ENCODE measurements at regions not wholly inside any gene's neighbourhood (a gene's known extent, or its start where the extent isn't known, plus 50 kb on each side); places are given as distances from the start of the nearest gene placed in this dataset.

DNA sequence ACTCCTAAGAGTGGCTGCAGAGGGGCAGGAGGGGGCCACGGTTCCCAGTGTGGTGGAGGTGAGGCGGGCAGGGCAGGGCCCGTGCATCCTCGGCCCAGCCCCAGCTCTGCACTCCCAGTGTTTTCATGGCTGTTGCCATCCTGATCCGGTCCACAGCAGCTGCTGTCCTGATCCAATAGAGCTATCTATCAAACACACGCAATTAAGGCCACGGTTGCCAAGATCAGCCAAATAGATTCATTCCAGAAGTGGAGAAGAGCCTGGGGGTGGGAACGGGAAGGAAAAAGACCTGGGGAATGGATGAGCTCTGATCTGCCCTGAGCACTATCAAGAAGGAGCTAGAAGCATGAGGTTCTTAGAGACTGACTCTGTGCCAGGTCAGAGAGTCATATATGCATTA is 160.9 kb upstream of the SYT13 start:
- no peak for TF ChIP-seq CTCF (IDR thresholded peaks at IDR 0.05)
- no peaks in the 10 kb centered on the region for H3K9me3 Mint-ChIP-seq (ENCODE audit: unreplicated experiment)
- H3K4me3 Mint-ChIP-seq (ENCODE audit: unreplicated experiment) = no peak overlapping the region
- no peaks in the 10 kb centered on the region for H3K4me1 Mint-ChIP-seq (ENCODE audit: unreplicated experiment)
- H3K36me3 Mint-ChIP-seq (ENCODE audit: unreplicated experiment) = no peaks in the 10 kb centered on the region
- no peak overlapping the region for H3K27ac Mint-ChIP-seq (ENCODE audit: unreplicated experiment)
- peaks cover 15% of the 10 kb centered on the region for H3K27me3 Mint-ChIP-seq (ENCODE audit: unreplicated experiment)
- no peak for DNase-seq (ENCODE audit: extremely low spot score, unreplicated experiment)

DNA sequence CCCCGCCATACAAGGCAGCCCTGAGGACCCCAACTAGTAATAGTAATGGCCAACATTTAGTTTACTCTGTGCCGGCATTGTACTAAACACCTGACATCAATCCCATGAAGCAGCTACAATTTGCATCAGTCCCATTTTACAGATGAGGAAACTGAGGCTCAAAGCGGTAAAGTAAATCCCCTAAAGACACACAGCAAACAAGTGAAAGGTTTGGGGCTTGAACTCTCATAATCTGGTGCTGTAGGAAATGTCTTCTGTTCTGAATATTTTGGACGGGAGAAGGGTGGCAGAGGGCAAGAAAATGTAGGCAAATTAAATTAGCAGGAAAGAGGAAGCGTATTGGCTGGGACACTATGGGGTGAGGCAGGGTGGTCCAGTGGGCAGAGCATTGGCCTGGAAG is 160.3 kb upstream of the SYT13 start:
- Mint-ChIP-seq H3K36me3 (ENCODE audit: unreplicated experiment) (no peaks in the 10 kb centered on the region), H3K9me3 (ENCODE audit: unreplicated experiment) (no peaks in the 10 kb centered on the region), H3K4me3 (ENCODE audit: unreplicated experiment) (no peak overlapping the region), H3K27ac (ENCODE audit: unreplicated experiment) (no peak overlapping the region), H3K4me1 (ENCODE audit: unreplicated experiment) (no peaks in the 10 kb centered on the region), H3K27me3 (ENCODE audit: unreplicated experiment) (peaks cover 15% of the 10 kb centered on the region)
- no peak for DNase-seq (ENCODE audit: extremely low spot score, unreplicated experiment)
- TF ChIP-seq CTCF (IDR thresholded peaks at IDR 0.05) = no peak

DNA sequence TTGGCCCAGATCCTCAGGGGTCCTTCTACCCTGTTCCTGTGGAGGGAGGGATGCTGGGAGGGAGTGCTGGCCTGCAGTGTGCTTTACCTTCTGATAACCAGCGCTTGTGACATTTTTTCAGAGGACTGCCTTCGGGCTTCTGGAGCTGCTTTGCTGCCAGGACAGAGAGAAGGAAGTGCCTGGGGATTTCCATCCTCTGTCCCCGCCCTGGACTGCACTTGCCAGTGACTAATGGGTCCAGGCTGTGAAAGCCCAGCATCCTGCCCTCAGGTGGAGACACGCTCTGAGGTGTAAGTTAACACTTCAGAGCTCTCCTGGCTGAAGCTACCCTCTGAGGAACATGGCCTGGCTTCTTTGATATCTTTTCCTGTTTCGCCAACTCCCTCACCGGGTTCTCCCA is 158.7 kb upstream of the SYT13 start:
- Mint-ChIP-seq H3K36me3 (ENCODE audit: unreplicated experiment) (no peaks in the 10 kb centered on the region), H3K4me1 (ENCODE audit: unreplicated experiment) (no peaks in the 10 kb centered on the region), H3K27me3 (ENCODE audit: unreplicated experiment) (peaks cover 26% of the 10 kb centered on the region), H3K9me3 (ENCODE audit: unreplicated experiment) (peaks cover 3% of the 10 kb centered on the region), H3K27ac (ENCODE audit: unreplicated experiment) (no peak overlapping the region), H3K4me3 (ENCODE audit: unreplicated experiment) (no peak overlapping the region)
- no peak for TF ChIP-seq CTCF (IDR thresholded peaks at IDR 0.05)
- no peak for DNase-seq (ENCODE audit: extremely low spot score, unreplicated experiment)

DNA sequence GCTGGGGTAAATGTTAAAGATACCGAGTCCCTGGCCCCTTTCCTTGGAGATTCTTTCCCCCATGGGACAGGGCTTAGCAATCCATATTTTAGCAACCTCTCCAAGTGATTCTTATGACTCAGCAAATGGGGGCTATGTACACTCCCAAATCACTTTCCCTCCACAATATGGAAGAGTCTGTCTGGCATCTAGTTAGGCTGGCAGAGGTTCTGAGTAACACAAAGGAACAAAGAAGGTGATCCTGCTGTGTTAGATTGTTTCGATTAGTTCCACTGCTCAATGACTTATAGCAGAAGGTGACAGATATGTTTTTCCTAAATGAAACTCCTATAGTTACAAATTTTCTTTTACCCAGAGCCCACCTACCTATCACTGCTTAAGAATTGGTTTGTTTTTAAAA is 154.0 kb upstream of the SYT13 start:
- Mint-ChIP-seq H3K4me1 (ENCODE audit: unreplicated experiment) (no peaks in the 10 kb centered on the region), H3K9me3 (ENCODE audit: unreplicated experiment) (peaks cover 8% of the 10 kb centered on the region), H3K4me3 (ENCODE audit: unreplicated experiment) (no peak overlapping the region), H3K27ac (ENCODE audit: unreplicated experiment) (no peak overlapping the region), H3K36me3 (ENCODE audit: unreplicated experiment) (no peaks in the 10 kb centered on the region), H3K27me3 (ENCODE audit: unreplicated experiment) (peaks cover 38% of the 10 kb centered on the region)
- DNase-seq (ENCODE audit: extremely low spot score, unreplicated experiment) = no peak
- no peak for TF ChIP-seq CTCF (IDR thresholded peaks at IDR 0.05)

DNA sequence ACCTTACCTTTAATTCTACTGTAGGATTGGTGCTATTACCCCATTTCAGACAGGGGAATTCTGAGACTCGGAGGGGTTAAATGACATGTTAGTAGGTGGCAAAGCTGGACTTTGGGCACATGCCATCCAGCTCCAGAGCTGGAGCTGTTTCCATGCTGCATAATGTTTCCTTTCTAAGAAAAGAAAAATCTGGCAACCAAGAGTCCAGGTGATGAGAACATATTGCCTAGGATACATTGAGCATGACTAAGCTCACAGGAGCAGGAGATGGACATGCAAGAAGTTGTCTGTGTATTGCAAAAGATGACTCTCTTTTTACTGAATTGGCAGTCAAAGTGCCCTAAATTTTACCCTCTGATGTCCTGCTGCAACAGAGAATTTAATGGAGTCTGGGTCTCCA is 150.8 kb upstream of the SYT13 start:
- Mint-ChIP-seq H3K9me3 (ENCODE audit: unreplicated experiment) (peaks cover 8% of the 10 kb centered on the region), H3K27ac (ENCODE audit: unreplicated experiment) (no peak overlapping the region), H3K27me3 (ENCODE audit: unreplicated experiment) (peaks cover 42% of the 10 kb centered on the region), H3K36me3 (ENCODE audit: unreplicated experiment) (no peaks in the 10 kb centered on the region), H3K4me3 (ENCODE audit: unreplicated experiment) (no peak overlapping the region), H3K4me1 (ENCODE audit: unreplicated experiment) (no peaks in the 10 kb centered on the region)
- no peak for TF ChIP-seq CTCF (IDR thresholded peaks at IDR 0.05)
- DNase-seq (ENCODE audit: extremely low spot score, unreplicated experiment) = no peak

Data from osteocyte (in vitro differentiated cells).